BE2C (cell line): ENCODE measurements at regions not wholly inside any gene's neighbourhood (a gene's known extent, or its start where the extent isn't known, plus 50 kb on each side); places are given as distances from the start of the nearest gene placed in this dataset.

Experiments
- DNase-seq: peaks from one replicate; pipeline ENCODE4 v3.0.0-alpha.2; 2020
- H3K27me3 ChIP-seq: fragments of 250-450 bp; sonication (Bioruptor Pico); 2 replicates; pipeline ENCODE4 v1.5.1; 2020; ENCODE audit warnings: mild to moderate bottlenecking
- H3K36me3 ChIP-seq: fragments of 250-450 bp; sonication (Bioruptor Pico); 2 replicates; pipeline ENCODE4 v1.5.1; 2020; ENCODE audit warnings: mild to moderate bottlenecking
- H3K4me1 ChIP-seq: fragments of 250-450 bp; sonication (Bioruptor Pico); 2 replicates; pipeline ENCODE4 v1.5.1; 2020
- H3K4me3 ChIP-seq: 2 replicates; pipeline ENCODE4 v1.5.1; 2011; ENCODE audit warnings: low read depth, low read length
- H3K9me3 ChIP-seq: fragments of 250-450 bp; sonication (Bioruptor Pico); 2 replicates; pipeline ENCODE4 v1.5.1; 2020
- TF ChIP-seq, protein P1 (sequence below): IDR thresholded peaks from 2 replicates; pipeline ENCODE4 v1.5.1; 2012; ENCODE audit warnings: mild to moderate bottlenecking, low read depth, low read length

GRCh38 chr20:52011093-52011492 is 180.5 kb downstream of the ZFP64 start:
- H3K27me3 ChIP-seq = no peaks in the 10 kb centered on the region
- TF ChIP-seq, protein P1, sequence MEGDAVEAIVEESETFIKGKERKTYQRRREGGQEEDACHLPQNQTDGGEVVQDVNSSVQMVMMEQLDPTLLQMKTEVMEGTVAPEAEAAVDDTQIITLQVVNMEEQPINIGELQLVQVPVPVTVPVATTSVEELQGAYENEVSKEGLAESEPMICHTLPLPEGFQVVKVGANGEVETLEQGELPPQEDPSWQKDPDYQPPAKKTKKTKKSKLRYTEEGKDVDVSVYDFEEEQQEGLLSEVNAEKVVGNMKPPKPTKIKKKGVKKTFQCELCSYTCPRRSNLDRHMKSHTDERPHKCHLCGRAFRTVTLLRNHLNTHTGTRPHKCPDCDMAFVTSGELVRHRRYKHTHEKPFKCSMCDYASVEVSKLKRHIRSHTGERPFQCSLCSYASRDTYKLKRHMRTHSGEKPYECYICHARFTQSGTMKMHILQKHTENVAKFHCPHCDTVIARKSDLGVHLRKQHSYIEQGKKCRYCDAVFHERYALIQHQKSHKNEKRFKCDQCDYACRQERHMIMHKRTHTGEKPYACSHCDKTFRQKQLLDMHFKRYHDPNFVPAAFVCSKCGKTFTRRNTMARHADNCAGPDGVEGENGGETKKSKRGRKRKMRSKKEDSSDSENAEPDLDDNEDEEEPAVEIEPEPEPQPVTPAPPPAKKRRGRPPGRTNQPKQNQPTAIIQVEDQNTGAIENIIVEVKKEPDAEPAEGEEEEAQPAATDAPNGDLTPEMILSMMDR = no peak
- no peaks in the 10 kb centered on the region for H3K36me3 ChIP-seq
- H3K4me3 ChIP-seq = no peak overlapping the region
- no peak for DNase-seq
- H3K9me3 ChIP-seq = no peaks in the 10 kb centered on the region
- H3K4me1 ChIP-seq = no peaks in the 10 kb centered on the region

DNA sequence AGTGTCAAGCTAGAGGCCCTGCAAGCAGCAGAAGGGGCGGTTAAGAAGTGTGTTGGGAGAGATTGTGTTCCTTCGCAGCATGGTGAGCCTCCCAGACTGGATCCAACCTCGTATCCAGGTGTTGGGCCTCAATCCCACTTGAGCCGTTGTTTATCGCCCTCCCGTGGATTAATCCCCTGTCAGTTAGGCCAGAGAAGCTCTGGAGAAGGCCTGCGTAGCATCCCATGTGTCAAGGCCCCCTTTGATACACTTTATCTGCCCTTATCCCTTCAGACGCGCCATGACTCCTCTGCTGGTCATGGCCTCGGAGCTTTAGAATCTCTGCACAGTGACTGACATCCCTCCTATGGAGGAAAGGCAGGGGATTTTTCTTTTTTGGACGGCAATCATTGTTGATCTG is 181.0 kb downstream of the ZFP64 start:
- no peaks in the 10 kb centered on the region for H3K9me3 ChIP-seq
- TF ChIP-seq, protein P1 = no peak
- no peak for DNase-seq
- H3K4me1 ChIP-seq = no peaks in the 10 kb centered on the region
- H3K27me3 ChIP-seq = no peaks in the 10 kb centered on the region
- no peak overlapping the region for H3K4me3 ChIP-seq
- no peaks in the 10 kb centered on the region for H3K36me3 ChIP-seq

GRCh38 chr20:52008874-52009273 is 182.7 kb downstream of the ZFP64 start:
- Histone ChIP-seq H3K27me3 (no peaks in the 10 kb centered on the region; the same call in 1 of the 2 replicates), H3K4me3 (no peak overlapping the region), H3K9me3 (no peaks in the 10 kb centered on the region), H3K36me3 (no peaks in the 10 kb centered on the region), H3K4me1 (no peaks in the 10 kb centered on the region)
- DNase-seq = no peak
- TF ChIP-seq, protein P1 = no peak

- H3K27me3 ChIP-seq = no peaks in the 10 kb centered on the region; the same call in 1 of the 2 replicates
- DNase-seq = no peak
- TF ChIP-seq, protein P1 = no peak
- no peaks in the 10 kb centered on the region for H3K36me3 ChIP-seq
- H3K4me3 ChIP-seq = no peak overlapping the region
- no peaks in the 10 kb centered on the region for H3K4me1 ChIP-seq
- H3K9me3 ChIP-seq = no peaks in the 10 kb centered on the region
Measured at GRCh38 chr20:52004715-52005114, 186.9 kb downstream of the ZFP64 start.

DNA sequence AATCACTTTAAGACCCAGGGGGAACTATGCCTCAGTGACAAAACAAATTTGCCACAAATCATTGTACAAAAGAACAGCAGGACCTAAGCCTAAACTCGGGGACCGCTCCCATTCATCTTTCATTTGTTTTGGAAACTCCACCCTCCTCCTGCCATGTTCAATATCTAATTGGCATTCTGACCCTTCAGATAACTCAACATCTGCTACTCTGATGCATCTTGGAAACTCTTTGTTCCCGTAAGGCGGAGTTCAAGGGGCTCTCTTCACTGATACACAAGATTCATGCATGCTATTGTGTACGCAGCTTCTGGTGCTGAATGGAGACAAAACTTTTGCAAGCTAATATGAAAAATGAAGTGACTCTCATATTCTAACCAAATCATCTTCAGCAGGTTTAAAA is 187.6 kb downstream of the ZFP64 start:
- no peaks in the 10 kb centered on the region for H3K9me3 ChIP-seq
- DNase-seq = no peak
- H3K27me3 ChIP-seq = no peaks in the 10 kb centered on the region; the same call in 1 of the 2 replicates
- TF ChIP-seq, protein P1 = no peak
- no peaks in the 10 kb centered on the region for H3K36me3 ChIP-seq
- H3K4me3 ChIP-seq = no peak overlapping the region
- no peaks in the 10 kb centered on the region for H3K4me1 ChIP-seq

DNA sequence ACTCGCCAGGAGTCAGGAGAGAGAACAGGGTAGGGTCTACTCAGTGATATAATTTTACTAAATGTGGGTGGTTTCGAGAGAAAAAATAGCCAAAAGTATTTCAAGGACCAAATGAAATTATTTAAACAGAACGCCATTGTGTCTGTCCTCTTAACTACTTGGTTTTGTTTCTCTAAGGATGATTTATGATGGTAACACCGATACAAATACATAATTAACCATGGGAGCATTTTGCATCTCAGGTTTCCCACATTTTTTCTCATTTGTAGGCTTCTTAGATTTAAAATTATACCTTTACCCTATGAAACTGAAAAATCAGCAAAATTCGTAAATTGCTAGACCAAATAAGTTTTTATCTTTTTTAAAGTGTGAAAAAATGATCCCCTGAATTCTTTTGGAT is 188.2 kb downstream of the ZFP64 start:
- H3K4me3 ChIP-seq = no peak overlapping the region
- H3K27me3 ChIP-seq = no peaks in the 10 kb centered on the region; the same call in 1 of the 2 replicates
- H3K36me3 ChIP-seq = no peaks in the 10 kb centered on the region
- H3K9me3 ChIP-seq = no peaks in the 10 kb centered on the region
- TF ChIP-seq, protein P1 = no peak
- no peaks in the 10 kb centered on the region for H3K4me1 ChIP-seq
- no peak for DNase-seq
